HG03045 (cell line): ENCODE measurements at regions not wholly inside any gene's neighbourhood (a gene's known extent, or its start where the extent isn't known, plus 50 kb on each side); places are given as distances from the start of the nearest gene placed in this dataset.
"Not testable (repeated sequence)": the region's sequence is repeated elsewhere in the genome, so short reads cannot be mapped to it uniquely, and the experiment has no call there.

Experiments
- ATAC-seq: cut with Tn5 transposase; IDR thresholded peaks from one replicate; pipeline ENCODE4 v1.9.1; 2021; ENCODE audit warnings: mild to moderate bottlenecking, moderate library complexity; ENCODE audit not compliant: unreplicated experiment

- no peak for ATAC-seq
Observed at GRCh38 chr12:63508543-63508942, 159.8 kb downstream of the DPY19L2 start.

- no peak for ATAC-seq
Observed at GRCh38 chr12:63499567-63499966, 168.7 kb downstream of the DPY19L2 start.

DNA sequence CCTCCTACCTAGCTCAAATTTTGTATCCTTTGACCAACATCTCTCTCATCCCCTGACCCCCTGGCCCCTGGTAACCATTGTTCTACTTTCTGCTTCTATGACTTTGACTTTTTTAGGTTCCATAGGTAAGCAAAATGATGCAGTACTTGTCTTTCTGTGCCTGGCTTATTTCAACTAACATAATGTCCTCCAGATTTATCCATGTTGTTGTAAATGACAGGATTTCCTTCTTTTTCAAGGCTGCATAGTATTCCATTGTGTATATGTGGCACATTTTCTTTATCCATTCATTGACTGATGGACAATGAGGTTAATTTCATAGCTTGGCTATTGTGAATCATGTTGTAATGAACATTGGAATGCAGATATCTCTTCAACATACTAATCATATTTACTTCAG is 170.1 kb downstream of the DPY19L2 start:
- ATAC-seq: no peak

DNA sequence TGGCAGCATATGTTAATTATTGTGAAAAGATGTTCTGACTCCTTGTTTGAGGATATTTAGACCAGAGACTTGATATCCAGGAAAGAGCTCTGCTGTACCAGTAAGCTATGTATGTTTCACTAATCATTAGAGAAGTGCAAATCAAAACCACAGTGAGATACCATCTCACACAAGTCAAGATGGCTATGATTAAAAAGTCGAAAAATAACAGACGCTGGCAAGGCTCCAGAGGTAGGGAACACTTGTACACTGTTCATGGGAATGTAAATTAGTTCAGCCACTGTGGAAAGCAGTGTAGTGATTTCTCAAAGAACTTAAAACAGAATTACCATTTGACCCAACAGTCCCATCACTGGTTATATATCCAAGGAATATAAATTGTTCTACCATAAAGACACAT is 171.6 kb downstream of the DPY19L2 start:
- ATAC-seq: no peak

DNA sequence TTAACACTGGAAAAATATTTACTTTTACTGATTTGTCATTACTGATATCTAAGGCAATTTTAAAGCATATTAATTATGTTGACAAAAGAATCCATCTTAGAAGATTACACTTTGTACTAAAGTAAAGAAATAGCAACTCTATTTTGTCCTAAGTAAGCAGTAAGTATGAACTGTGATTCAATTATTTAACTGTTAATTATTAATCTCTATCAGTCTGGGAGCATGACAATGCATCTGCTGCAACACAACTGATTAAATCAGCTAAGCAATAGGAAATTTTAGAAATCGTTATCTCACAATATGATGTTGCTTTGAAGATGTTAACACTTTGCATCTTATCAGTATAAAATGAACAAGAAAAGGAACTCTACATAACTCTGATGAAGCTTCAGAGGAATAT is 172.3 kb downstream of the DPY19L2 start:
- ATAC-seq: no peak

GRCh38 chr12:63493357-63493756 is 174.9 kb downstream of the DPY19L2 start:
- not testable (repeated sequence) for ATAC-seq

DNA sequence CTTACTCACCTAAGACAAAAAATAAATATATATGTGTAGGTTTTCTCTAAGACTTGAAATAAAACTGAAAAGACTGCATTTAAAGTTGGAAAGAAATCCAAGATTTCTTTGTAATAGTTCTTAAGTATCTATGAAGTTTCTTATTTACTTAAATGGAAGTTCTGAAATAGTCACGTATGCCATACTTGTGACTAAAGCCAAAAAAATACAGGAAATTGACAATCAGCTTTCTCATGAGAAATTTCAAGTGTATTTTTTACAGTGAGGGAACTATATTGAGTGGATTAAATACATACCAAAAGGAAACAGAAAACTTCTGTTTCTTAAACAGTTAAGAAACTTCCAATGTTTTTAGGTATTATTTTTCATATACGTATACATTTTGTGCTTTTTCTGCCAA is 188.1 kb downstream of the DPY19L2 start:
- ATAC-seq: no peak

DNA sequence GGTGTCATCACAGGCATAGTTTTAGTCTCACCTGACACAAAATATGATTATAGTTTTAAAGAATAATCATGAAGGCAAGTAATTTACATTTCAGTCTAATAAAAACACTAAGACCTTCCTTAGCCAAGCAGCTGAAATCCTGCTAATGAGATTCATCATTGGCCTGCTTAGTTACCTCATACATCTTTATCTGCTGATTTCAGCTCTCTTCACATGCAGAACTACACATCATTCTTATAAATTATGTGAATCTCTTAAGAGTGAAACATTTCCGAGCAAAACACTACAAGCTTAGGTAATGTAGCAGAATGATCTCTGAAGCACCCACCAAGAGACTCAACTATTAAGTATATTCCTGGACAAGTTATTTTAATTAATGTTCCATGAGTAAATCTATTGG is 198.1 kb downstream of the DPY19L2 start:
- no peak for ATAC-seq

- ATAC-seq: no peak
Observed at GRCh38 chr12:63467951-63468350, 200.3 kb downstream of the DPY19L2 start.

DNA sequence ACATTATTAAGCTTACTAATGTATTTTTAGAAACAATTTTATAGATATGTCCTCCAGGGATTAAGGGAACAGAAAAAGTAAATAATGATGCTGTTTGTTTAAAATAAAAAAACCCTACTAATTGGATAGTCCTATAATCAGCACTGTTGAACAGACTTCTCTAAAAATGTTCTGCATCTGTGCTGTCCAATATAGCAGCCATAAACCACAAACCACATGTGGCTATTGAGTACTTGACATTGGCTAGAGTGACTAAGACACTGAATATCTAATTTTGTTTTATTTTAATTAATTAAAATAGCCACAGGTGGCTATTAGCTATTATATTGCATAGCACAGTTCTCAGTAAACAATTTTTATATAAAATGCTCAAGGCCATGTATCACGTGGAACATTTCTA is 210.4 kb downstream of the DPY19L2 start:
- ATAC-seq: no peak

GRCh38 chr12:63457428-63457827 is 210.9 kb downstream of the DPY19L2 start:
- no peak for ATAC-seq

DNA sequence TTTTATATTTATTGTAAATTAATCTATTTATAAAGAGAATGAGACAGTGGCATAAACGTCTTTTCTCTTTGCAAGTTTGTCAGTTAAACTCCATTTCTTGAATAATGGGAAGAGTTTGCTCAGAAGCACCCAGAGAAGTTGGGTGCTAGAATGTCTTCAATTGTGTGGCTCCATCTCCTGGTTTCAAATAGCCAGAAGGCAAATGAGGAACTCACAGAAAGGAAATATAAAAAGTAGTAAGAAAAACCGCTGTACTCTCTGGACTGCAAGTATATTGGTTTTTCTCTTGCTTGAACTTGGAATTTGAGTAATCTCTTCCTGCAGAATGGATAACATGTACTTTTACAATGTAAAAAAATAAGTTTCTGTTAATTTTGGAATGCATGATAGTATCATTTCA is 217.5 kb downstream of the DPY19L2 start:
- ATAC-seq: no peak

DNA sequence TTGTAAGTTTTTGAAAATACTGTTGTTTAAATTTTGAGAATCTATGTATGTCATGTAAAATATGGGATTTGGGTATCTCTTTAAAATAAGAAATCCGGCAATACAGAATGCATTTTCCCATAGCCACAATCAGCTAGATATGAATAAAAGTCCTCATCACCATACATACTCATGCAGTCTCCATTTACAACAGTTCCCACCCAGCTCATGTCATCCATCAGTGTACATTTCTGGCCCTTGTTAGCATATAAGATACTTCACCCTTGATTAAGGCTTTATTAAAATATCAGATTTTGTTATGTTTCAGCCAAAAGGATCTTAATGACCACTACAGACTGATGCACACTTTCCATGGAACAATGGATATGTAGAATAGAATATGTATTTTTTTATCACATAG is 218.0 kb downstream of the DPY19L2 start:
- ATAC-seq: no peak

DNA sequence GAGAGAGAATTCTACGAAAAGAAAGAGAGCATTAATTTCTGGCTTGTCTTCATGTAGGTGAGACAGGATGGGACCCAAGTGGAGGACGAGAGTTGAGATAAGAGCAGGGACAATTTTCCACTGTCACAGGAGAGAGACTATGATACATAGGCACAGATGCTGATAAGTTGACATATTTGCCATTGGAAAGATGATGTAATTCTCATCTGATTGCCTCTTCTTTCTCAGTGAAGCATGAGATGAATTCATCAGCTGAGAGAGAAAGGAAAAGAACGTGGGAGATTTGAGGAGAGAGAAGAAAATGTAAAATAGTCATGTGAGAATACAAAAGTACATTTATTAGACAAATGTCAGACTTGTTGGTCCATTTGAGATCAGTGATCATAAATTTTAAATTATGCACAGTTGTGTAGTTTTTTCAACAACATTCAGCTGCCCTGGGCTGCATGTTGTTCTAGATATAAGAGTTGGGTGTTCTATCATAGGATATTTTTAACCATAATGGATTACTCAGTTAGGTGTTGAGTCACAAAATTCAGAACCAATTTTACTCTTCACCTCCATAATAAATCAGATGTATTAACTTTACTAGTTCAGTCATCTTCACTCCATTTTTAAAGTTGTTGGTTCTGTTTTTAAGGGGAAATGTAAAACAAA is 222.9 kb downstream of the DPY19L2 start:
- no peak for ATAC-seq

DNA sequence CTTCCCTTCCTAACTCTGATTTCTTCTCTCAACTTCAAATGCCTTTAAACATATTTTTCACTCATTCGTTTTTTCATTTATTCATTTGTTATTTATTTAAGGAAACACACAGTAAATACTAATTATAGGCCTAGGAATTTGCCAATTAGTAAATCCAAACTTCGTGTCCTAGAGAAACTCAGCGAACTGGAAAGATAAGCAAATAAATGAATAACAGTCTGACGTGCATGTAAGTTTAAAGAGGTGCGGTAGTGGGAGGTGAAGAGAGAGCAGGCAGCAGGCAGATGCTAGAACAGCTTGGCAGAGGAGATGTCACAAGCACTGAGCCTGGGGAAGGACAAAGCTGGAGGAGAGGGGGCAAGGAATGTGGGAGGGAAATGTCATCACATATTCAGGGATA is 228.2 kb downstream of the DPY19L2 start:
- no peak for ATAC-seq

DNA sequence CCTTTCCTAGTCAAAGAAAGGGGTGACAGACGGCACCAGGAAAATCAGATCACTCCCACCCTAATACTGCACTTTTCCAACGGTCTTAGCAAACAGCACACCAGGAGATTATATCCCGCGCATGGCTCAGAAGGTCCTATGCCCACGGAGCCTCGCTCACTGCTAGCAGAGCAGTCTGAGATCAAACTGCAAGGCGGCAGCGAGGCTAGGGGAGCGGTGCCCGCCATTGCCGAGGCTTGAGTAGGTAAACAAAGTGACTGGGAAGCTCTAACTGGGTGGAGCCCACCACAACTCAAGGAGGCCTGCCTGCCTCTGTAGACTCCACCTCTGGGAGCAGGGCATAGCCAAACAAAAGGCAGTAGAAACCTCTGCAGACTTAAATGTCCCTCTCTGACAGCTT is 233.9 kb downstream of the DPY19L2 start:
- ATAC-seq: not testable (repeated sequence)

GRCh38 chr12:63427969-63428368 is 240.3 kb downstream of the DPY19L2 start:
- not testable (repeated sequence) for ATAC-seq

DNA sequence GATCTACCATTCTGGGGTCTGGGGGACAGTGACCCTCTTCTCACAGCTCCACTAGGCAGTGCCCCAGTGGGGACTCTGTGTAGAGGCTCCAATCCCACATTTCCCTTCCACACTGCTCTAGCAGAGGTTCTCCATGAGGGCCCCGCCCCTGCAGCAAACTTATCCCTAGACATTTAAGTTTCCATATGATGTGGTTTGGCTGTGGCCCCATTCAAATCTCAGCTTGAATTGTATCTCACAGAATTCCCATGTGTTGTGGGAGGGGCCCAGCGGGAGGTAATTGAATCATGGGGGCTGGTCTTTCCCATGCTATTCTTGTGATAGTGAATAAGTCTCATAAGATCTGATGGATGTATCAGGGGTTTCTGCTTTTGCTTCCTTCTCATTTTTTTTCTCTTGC is 241.3 kb downstream of the DPY19L2 start:
- not testable (repeated sequence) for ATAC-seq

GRCh38 chr12:63424671-63425070 is 243.6 kb downstream of the DPY19L2 start:
- ATAC-seq: no peak

- ATAC-seq: no peak
Observed at GRCh38 chr12:63423839-63424238, 244.5 kb downstream of the DPY19L2 start.

- ATAC-seq: no peak
Observed at GRCh38 chr12:63420206-63420644, 248.1 kb downstream of the DPY19L2 start.

GRCh38 chr12:63419154-63419553 is 249.1 kb downstream of the DPY19L2 start:
- ATAC-seq: no peak

GRCh38 chr12:63416788-63417187 is 251.5 kb downstream of the DPY19L2 start:
- ATAC-seq: no peak
